ENCODE measurements at regions not wholly inside any gene's neighbourhood (a gene's known extent, or its start where the extent isn't known, plus 50 kb on each side); places are given as distances from the start of the nearest gene placed in this dataset.

DNA sequence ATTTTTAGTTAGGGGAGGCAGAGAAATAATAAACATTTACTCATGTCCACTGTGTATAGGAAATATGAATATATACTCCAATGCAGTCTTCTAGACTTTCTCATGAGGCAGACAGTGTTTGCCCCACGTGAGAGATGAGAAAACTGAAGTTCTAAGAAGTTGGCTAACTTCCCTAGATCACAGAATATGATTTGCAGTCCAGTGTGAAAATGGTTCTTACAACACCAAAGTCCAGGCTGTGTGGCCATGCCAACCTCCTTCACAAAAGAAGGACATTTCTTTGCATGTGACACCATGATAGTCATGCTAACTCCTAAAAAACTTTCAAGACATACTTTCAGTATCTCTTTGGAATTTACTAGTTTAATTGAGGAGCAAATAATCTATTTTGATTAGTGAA, 143.7 kb downstream of the IRS1 start:
- peak; percentile 45 for DNase-seq (ENCODE audit: extremely low read depth, low read depth)

DNA sequence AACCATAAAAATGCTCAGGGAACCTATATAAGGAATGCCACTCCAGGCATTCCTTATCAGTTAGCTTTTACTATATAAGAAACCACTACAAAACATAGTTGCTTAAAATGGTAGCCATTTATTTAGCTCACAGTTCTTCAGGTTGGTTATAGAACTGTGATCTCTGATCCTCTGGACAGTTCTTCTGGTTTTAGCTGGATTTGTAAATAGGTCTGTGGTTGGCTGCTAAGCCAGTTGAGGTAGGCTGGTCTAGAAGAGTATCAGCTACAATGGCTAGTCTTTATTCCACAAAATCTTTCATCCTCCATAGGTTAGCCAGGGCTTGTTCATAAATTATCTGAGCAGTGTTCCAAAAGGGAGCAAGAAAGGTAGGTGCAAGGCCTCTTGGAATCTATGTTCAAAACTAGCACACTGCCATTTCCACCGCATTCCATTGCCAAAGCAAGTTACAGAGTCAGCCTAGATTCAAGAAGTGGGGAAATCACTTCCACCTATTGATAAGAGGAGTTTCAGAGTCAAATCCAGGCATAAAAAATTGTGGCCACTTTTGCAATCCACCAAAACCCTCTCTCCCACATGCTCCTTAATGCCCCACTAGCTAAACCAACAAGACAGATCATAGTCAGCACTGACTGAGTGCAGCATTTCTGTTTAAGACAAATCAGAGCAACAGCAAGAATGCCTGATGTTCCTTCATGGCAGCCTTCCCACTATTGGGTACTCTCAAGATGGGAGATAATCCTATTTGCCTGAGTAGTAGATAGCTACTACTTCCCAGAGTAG, 146.4 kb downstream of the IRS1 start:
- DNase-seq (ENCODE audit: extremely low read depth, low read depth): no peak

DNA sequence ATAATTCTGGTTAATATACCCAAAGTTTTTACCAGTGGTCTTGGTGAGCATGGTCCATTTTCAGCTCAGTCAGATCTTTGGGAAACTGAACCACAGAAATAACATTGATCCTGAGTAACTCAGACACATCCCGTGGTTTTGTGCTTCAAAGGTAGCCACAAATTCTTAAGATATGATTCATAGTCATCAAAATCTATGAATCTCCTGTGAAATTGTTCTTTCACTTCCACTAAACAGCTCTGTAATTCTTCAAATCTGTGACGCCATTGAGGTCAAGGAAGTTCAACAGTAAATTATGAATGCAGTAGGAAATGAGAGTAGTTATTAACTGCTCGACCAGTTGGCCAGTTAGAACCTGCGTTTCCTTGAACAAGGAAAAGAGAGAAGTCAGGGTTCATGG, 147.3 kb downstream of the IRS1 start:
- DNase-seq (ENCODE audit: extremely low read depth, low read depth): peak; percentile 85

DNA sequence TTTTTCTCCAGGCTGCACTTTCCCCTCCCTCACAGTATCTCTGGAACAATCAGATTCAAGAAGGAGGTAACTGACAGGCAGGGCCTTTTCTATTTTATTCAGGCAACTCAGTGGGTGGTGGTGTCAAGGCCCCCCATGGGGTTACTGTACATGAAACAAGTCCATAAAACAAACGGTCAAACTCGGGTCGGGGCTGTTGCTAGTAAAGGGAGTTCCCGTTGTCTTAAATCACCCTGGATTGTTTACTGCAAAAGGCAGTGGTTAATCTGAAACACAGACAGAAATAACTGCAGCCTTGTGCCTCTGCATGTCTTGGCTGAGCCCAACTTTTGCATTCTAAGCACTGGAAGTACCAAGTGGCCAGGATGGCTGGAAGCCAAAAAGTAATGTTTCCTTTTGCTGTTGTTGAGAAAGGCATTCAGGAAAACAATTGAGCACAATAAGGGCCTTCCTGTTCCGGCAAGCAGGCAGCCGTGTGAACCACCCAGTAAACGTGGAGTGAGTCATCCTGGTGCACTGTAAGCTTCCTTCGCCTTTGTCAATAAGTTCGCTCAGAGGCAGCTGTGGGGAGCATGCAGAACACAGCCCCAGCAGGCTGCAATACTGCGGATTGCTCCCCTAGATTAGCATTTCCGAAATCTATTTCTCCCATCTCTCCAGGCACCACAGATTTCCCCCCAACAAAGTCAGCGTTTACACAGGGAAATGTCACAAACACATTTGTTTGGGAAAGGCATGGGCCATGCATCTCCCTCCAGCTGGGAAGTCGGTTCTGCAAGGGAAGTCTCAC, 149.6 kb downstream of the IRS1 start:
- peak; percentile 64 for DNase-seq (ENCODE audit: extremely low read depth, low read depth)

DNA sequence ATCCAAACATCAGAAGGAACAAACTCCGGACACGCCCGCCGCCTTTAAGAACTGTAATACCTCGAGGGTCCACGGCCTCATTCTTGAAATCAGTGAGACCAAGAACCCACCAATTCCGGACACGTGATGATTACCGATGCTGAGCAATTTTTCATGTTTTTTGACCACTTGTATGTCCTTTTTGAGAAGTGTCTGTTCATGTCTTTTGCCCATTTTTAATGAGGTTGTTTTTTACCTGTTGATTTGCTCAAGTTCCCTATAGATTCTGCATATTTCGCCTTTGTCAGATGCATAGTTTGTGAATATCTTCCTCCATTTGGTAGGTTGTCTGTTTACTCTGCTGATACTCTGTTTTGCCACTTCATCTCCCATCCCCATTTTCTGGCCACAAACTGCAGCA, 150.4 kb downstream of the IRS1 start:
- no peak for DNase-seq (ENCODE audit: extremely low read depth, low read depth)

DNA sequence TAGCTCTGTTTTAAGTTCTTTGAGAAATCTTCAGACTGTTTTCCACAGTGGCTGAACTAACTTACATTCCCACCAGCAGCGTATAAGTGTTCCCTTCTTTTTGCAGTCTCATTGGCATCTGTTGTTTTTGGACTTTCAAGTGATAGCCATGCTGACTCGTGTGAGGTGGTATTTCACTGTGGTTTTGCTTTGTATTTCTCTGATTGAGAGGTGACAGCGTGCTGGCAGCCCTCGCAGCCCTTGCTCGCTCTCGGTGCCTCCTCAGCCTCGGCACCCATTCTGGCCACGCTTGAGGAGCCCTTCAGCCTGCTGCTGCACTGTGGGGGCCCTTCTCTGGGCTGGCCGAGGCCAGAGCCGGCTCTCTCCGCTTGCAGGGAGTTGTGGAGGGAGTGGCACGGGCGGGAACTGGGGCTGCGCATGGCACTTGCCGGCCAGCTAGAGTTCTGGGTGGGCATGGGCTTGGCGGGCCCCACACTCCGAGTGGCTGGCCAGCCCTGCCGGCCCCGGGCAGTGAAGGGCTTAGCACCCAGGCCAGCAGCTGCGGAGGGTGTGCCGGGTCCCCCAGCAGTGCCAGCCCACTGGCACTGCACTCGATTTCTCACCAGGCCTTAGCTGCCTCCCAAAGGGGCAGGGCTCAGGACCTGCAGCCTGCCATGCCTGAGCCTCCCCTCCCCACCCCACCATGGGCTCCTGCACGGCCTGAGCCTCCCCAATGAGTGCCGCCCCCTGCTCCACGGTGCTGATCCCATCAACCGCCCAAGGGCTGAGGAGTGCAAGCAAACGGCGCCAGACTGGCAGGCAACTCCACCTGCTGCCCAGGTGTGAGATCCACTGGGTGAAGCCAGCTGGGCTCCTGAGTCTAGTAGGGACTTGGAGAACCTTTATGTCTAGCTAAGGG, 151.8 kb downstream of the IRS1 start:
- DNase-seq (ENCODE audit: extremely low read depth, low read depth): no peak

DNA sequence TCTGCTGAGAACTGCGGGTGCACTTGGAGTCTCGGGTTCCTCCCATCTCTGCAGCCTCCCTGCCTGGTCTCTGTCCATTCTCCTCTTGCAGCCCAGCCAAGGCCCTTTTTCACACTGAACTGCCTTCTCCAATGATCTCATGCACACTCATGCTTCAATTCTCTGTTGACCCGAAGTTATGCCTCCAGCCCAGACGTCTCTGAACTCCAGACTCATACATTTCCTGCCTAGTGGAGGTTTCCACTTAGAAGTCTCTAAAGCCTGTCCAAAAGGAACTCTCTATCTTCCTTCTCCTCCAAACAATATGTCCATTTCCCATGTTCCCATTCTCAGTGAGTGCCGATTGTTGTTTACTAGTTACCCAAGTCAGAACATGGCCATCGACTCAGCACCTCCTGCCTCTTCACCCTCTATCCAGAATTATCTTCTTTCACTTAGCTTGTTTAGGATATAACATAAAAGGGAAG, 155.2 kb downstream of the IRS1 start:
- DNase-seq (ENCODE audit: extremely low read depth, low read depth): no peak

DNA sequence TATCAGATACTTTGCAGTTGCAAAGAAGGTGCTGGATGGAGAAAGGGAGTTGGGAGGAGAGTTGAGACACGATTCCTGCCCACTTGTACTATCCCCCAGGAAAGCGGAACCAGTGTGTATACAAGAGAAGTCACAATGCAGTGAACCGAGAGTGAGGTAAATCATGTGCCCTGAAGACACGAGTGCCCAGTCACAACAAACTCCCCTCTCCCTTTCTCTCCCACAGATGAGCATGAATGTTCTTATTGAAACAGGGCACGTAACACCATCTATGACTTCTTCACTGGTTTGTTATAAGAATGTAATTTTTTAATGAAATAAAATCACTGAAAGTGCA, 155.7 kb downstream of the IRS1 start:
- no peak for DNase-seq (ENCODE audit: extremely low read depth, low read depth)

DNA sequence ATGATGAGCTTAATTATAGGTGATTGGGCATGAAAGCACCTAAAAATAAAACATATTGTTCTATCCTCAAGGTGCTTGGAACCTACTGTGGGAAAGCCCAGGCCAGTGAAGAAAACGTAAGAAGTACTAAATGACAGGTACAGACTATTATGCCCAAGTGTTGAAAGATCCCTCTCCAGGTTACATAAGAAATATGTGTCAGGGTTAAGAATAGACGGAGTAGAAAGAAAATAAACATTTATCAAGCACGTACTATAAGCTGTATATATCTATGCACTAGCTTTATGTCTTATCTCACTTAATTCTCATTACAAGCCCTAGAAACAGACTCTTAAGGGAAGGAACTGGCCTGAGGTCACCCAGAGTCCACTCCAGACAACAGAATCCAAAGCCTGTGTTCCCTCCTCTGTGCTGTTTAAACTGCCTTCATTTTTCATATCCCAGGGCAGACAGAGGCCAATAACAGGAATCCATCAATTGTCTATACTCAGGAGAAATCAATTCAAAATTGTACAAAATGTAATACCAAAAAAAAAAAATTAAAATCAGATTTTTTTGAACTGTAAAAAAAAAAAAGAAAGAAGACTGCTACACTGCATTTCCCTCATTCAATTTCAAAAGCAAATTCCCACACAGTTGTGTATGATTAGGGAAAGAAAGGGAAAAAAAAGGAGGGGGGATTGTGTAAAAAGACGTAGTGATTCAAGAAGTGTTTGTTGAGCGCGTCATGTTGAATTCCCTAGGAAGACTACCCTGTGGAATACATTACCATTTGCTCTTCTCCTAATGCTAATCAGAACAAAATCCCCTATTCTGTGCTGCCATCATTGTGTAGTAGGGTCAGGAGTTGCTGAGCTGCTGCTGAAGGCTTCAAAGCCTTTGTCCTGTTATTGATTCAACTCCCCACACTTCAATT, 156.3 kb downstream of the IRS1 start:
- DNase-seq (ENCODE audit: extremely low read depth, low read depth): no peak

DNA sequence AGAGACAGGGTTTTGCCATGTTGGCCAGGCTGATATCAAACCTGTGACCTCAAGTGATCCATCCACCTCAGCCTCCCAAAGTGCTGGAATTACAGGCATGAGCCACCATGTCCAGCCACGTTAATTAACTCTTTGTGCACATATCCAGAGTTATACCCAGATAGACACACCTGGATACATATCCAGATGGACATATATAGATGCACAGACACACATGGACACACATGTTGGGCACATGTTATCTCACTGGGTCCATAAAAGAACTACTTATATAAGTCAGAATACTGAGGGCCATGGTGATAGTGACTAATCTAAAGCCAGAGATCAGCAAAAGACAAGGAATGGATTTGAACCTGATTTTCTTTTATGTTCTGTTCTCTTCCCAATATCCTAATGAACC, 158.6 kb downstream of the IRS1 start:
- no peak for DNase-seq (ENCODE audit: extremely low read depth, low read depth)

DNA sequence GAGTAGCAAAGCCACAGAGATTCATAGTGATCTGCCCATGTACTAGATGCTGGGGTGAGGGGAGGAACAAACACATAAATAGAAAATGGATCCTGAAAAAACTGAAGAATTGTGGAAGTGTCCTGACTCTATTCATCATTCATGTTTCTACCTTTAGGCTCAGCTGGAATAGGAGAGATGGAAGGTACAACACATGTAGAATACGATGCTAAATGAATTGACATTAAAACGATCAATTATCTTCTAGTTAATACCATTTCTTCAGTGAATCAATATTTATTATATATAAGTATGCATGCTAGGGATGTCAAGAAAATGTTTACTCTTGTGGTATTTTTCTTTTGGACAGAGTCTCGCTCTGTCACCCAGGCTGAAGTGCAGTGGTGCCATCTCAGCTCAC, 159.1 kb downstream of the IRS1 start:
- no peak for DNase-seq (ENCODE audit: extremely low read depth, low read depth)

DNA sequence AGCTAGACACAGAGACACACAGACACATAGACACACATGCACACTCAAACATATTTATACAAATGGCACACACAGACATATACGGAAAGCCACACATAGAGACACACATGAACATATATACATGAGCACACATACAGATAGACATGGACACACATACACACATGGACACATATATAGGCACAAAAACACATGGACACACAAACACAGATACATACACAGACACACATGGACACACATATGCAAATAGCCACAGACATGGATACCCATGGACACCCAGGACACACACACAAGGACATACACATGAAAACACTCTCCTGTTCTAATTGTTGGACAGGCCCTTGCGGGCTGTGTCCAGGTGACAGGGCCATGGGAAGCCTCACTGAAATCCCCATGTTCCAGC, 160.1 kb downstream of the IRS1 start:
- no peak for DNase-seq (ENCODE audit: extremely low read depth, low read depth)

DNA sequence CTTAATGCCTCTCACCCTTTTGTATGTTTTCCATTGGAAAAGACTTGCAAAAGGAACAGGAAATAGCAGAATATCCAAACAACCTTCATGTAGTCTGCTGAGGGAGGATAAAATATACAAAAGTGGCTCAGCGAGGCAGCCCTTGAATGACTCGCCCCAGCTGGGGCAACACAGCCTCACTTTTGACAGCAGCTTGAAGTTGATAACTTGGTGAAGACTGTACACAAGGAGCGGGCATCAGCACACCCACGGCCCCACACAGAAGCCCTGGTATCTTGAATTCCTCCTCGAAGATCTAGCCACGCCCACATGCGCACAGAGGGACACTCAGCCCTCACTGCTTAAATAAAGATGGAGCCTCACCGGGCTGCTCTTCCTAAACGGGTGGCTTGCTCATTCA, 161.0 kb downstream of the IRS1 start:
- DNase-seq (ENCODE audit: extremely low read depth, low read depth): no peak

DNA sequence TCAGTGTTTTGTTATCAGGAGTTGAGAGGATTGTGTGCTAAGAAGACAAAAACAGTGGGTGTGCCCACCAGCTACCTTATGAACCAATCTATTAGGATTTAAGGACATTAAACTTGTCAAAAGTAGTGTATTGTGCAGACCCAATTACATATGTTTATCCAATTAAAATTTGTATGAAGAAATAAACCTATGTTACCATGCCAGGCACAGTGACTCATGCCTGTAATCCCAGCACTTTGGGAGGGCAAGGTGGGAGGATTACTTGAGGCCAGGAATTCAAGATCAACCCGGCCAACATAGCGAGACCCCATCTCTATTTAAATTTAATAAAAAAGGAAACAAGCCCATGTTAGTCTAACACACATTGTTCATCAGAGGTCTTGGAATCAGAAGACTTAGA, 162.2 kb downstream of the IRS1 start:
- DNase-seq (ENCODE audit: extremely low read depth, low read depth): no peak

DNA sequence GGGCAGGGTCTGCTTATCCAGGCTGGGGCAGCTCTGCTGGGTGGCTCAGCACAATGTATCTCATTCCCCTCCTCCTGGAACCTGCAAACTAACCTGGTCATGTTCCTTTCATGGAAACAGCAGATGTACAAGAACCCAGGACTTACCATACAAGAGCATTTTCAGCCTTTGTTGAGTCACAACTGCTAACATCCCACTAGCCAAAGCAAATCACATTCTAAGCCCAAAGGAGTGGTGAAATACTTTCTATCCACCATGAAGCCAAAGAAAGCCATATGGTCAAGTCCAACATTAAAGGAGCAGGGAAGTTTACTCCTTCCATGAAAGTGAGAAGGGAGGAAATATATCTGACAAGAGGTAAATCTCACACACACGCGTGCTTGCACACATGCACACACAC, 163.0 kb downstream of the IRS1 start:
- DNase-seq (ENCODE audit: extremely low read depth, low read depth): no peak

DNA sequence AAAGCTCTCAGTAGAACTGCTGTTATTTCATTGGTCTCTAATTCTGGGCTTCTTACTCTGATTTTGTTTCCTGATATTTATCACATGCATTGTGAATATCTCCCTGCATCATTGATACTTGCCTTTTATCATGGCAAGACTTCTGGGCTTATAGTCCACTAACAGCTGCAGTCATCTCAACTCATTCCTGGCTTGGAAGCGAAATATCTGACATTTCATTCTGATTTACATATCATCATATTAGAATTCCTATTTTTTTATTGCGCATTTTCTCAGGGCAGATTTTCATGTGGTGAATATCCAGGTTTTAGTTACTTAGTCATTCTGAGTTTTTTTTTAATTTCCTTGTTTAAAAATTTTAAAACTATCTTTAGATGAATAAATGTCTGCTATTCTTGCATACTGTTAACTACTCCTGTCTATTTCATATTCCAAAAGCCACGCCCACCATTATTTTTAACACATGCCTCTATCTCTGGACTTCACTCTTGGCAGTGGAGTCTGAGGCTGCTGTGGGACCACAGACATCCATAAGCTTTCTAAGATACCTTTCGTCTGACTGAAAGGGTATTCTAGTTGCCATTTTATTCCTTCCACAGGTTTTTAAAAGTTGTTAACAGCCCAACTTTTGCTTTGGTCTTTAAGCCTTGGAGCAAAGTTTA, 164.5 kb downstream of the IRS1 start:
- no peak for DNase-seq (ENCODE audit: extremely low read depth, low read depth)

DNA sequence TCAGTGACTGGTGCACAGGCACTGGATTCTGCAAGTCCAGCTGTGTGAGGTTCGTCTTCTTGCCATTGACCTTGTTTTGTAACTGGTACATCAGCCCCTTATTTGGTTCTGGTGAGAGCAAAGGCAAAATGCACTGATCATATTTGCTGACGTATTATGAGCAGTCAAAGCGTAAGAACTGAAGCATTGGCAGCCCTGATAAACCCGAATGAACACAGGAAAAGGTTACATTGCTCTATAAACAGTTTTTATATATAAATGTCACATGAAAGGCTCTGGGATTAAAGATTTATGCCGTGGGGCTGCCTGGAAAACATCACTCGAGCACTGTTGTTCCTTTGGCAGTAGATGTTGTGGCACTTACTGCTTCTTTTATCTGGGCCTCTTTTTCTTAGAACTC, 167.9 kb downstream of the IRS1 start:
- DNase-seq (ENCODE audit: extremely low read depth, low read depth): no peak

DNA sequence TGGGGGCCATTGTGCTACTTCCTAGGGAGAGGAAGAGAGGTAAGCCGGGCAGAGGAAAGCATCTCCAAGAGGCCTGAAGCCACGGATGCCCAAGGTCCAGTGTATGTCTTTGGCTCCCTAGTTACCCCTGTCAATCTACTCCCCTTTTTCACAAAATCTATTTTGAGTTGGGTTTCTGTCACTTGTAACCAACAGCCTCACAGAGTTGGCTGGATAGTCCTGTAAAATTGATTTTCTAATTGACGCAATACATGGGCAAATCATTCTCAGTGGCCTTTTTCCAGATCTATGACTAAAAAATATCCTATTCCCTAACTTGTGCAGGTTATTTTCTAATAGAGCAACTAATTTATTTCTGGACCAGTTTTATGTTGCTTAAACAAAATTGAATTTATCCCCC, 168.4 kb downstream of the IRS1 start:
- DNase-seq (ENCODE audit: extremely low read depth, low read depth): no peak

DNA sequence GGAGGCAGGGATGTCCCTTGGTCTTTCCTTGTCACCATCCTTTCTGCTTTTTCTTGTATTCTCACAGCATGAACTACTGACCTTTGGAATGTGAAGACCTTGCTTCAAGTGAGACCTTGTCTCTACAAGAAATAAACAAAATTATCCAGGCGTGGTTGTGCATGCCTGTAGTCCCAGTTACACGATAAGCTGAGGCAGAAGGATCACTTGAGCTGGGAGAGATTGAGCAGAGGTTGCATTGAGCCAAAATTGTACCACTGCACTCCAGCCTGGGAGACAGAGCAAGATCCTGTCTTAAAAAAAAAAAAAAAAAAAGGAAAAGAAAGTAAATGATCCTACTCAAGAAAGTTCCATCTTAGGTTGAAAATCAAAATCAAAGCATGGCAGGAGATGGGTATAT, 173.7 kb downstream of the IRS1 start:
- DNase-seq (ENCODE audit: extremely low read depth, low read depth): no peak
